Gastrocnemius medialis (tissue), 4 donors: ENCODE measurements at regions not wholly inside any gene's neighbourhood (a gene's known extent, or its start where the extent isn't known, plus 50 kb on each side); places are given as distances from the start of the nearest gene placed in this dataset.

ENCODE experiments used
- POLR2A ChIP-seq, 2 donors: fragments of 450-650 bp; IDR thresholded peaks; one replicate each; pipeline ENCODE4 v1.6.1; 2017; ENCODE audit warnings: antibody characterized with exemption in 2 of 2, mild to moderate bottlenecking in 2 of 2, moderate library complexity in 2 of 2
- TF ChIP-seq, protein P1 (sequence below), 5 experiments: fragments of 450-650 bp in 3 of 5; fragments of 200-600 bp in 2 of 5; sonication (generic) in 2 of 5; IDR thresholded peaks in 4 of 5; conservative IDR thresholded peaks in 1 of 5; 1 replicate in 4 of 5; 2 replicates in 1 of 5; pipeline ENCODE4 v1.5.1; 2016 to 2019; ENCODE audit warnings: antibody characterized with exemption in 5 of 5, mild to moderate bottlenecking in 3 of 5, moderate library complexity in 3 of 5

DNA sequence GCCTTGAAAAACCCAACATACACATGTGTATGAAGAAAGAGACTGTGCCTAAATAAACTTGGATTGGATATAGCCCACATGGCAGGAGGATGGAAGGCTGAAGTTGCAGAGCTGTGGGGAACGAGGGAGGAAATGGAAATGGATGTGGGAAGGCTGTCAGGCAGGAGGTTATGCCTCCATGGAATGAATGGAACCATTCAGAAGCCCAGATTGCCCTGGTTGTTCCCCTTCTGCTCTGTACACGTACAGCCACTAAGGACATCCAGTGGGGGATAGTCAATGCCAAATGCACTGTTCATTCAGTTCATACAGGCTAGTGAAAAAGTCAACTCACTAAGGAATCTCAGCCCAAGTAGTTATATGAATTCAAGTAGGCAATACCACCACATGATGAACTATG lies 463.7 kb downstream of the TNS1 start:
- TF ChIP-seq, protein P1, sequence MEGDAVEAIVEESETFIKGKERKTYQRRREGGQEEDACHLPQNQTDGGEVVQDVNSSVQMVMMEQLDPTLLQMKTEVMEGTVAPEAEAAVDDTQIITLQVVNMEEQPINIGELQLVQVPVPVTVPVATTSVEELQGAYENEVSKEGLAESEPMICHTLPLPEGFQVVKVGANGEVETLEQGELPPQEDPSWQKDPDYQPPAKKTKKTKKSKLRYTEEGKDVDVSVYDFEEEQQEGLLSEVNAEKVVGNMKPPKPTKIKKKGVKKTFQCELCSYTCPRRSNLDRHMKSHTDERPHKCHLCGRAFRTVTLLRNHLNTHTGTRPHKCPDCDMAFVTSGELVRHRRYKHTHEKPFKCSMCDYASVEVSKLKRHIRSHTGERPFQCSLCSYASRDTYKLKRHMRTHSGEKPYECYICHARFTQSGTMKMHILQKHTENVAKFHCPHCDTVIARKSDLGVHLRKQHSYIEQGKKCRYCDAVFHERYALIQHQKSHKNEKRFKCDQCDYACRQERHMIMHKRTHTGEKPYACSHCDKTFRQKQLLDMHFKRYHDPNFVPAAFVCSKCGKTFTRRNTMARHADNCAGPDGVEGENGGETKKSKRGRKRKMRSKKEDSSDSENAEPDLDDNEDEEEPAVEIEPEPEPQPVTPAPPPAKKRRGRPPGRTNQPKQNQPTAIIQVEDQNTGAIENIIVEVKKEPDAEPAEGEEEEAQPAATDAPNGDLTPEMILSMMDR (IDR thresholded peaks at IDR 0.05 in 4 of 5, conservative IDR thresholded peaks at IDR 0.05 in 1 of 5): no peak
- TF ChIP-seq POLR2A (IDR thresholded peaks at IDR 0.05): no peak
